ENCODE measurements at regions not wholly inside any gene's neighbourhood (a gene's known extent, or its start where the extent isn't known, plus 50 kb on each side); places are given as distances from the start of the nearest gene placed in this dataset.

GRCh38 chr20:48422242-48422960, 405.4 kb downstream of the PREX1 start:
- Histone ChIP-seq H3K36me3 (ENCODE audit: low read depth) (no peaks in the 10 kb centered on the region), H3K9me3 (ENCODE audit: insufficient read depth, low read depth) (no peaks in the 10 kb centered on the region), H3K79me2 (ENCODE audit: low read depth) (no peaks in the 10 kb centered on the region), H2AFZ (no peak overlapping the region), H3F3A (ENCODE audit: insufficient read depth, low read depth) (no peaks in the 10 kb centered on the region), H4K20me1 (ENCODE audit: insufficient read depth) (no peaks in the 10 kb centered on the region), H3K27me3 (ENCODE audit: insufficient read depth, low read depth) (no peaks in the 10 kb centered on the region), H3K4me2 (no peak overlapping the region), H3K4me1 (replicated peaks; ENCODE audit: insufficient read depth) (no peaks in the 10 kb centered on the region), H3K27ac (no peak overlapping the region), H3K9me2 (ENCODE audit: insufficient read depth) (0 out of 2 replicates have a peak, but pooled peaks cover 3% of the 10 kb centered on the region), H3K4me3 (no peak overlapping the region)
- ChIA-PET CTCF (interaction anchor here (1.3 kb wide), 1 partner anchor 198 kb away, joined by 10 read pairs; no protein-coding TSS in a partner anchor), POLR2A (ENCODE audit: unreplicated experiment) (no interaction called here)
- no peak for TF ChIP-seq EZH2 (IDR thresholded peaks at IDR 0.05; ENCODE audit: low read depth)
- TF ChIP-seq, protein P1, sequence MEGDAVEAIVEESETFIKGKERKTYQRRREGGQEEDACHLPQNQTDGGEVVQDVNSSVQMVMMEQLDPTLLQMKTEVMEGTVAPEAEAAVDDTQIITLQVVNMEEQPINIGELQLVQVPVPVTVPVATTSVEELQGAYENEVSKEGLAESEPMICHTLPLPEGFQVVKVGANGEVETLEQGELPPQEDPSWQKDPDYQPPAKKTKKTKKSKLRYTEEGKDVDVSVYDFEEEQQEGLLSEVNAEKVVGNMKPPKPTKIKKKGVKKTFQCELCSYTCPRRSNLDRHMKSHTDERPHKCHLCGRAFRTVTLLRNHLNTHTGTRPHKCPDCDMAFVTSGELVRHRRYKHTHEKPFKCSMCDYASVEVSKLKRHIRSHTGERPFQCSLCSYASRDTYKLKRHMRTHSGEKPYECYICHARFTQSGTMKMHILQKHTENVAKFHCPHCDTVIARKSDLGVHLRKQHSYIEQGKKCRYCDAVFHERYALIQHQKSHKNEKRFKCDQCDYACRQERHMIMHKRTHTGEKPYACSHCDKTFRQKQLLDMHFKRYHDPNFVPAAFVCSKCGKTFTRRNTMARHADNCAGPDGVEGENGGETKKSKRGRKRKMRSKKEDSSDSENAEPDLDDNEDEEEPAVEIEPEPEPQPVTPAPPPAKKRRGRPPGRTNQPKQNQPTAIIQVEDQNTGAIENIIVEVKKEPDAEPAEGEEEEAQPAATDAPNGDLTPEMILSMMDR (conservative IDR thresholded peaks at IDR 0.05), result no peak
- DNase-seq, result no peak
- intact Hi-C loops (cut with micrococcal nuclease; ENCODE audit: unreplicated experiment), result no loop called here
- no TSS peak for BruUV-seq (replicated peaks)

DNA sequence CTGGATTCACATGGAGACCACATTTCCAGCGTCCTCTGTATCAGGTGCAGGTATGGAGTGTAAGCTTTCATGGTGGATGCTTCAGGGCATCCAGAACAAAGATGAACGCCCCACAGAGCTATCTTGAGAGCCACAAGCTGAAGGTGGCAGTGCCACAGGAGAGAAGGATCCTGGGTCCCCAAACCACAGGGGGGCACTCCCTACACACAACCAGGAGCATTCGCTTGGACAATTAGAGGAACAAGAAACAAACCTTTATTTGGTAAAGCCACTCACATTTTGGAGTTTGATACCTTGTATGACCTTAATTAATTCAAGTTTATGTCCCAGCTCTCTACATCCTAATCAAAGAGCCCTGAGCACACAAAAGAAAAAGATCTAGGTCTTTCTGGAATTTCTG, 406.3 kb downstream of the PREX1 start:
- H3K4me3 ChIP-seq, result no peak overlapping the region
- intact Hi-C loops (cut with micrococcal nuclease; ENCODE audit: unreplicated experiment), result loop anchor here (1.0 kb wide), 1 partner anchor 199 kb away; no protein-coding TSS in a partner anchor
- H3K4me1 ChIP-seq (replicated peaks; ENCODE audit: insufficient read depth), result no peaks in the 10 kb centered on the region
- 0 out of 2 replicates have a peak, but pooled peaks cover 3% of the 10 kb centered on the region for H3K9me2 ChIP-seq (ENCODE audit: insufficient read depth)
- H3K27ac ChIP-seq, result no peak overlapping the region
- H2AFZ ChIP-seq, result no peak overlapping the region
- peak in 1 of 2 experiments; percentile 38 for DNase-seq
- no peaks in the 10 kb centered on the region for H3K9me3 ChIP-seq (ENCODE audit: insufficient read depth, low read depth)
- no peaks in the 10 kb centered on the region for H3K27me3 ChIP-seq (ENCODE audit: insufficient read depth, low read depth)
- H3K36me3 ChIP-seq (ENCODE audit: low read depth), result no peaks in the 10 kb centered on the region
- no peaks in the 10 kb centered on the region for H4K20me1 ChIP-seq (ENCODE audit: insufficient read depth)
- H3F3A ChIP-seq (ENCODE audit: insufficient read depth, low read depth), result no peaks in the 10 kb centered on the region
- ChIA-PET POLR2A (ENCODE audit: unreplicated experiment) (interaction anchor here (0.6 kb wide), 1 partner anchor 683 kb away, joined by 4 read pairs; no protein-coding TSS in a partner anchor), CTCF (interaction anchor here (0.6 to 1.3 kb wide), 3 partner anchors 117 to 199 kb away, joined by 3 to 10 read pairs (median 5); no protein-coding TSS in a partner anchor)
- no TSS peak for BruUV-seq (replicated peaks)
- no peaks in the 10 kb centered on the region for H3K79me2 ChIP-seq (ENCODE audit: low read depth)
- no peak overlapping the region for H3K4me2 ChIP-seq
- TF ChIP-seq EZH2 (IDR thresholded peaks at IDR 0.05; ENCODE audit: low read depth), result no peak
- TF ChIP-seq, protein P1 (conservative IDR thresholded peaks at IDR 0.05), result peak; percentile 55

DNA sequence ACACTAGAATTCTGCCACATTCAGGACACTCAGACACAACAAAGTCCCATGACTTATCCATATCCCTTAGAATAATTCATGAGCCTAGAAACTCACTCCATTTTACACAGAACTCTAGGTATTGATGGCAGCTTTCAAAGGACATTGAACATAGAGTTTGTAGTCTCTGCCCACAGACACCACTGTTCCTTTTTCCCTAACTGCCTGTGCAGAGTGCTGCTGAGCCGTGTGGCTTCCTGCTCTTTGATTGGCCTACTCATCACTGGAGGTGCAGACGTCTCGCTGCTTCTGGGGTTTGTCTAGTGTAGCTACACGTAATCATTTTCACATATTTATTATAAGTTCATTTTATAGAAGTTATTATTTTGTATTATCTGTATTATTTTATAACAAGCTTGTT, 407.6 kb downstream of the PREX1 start:
- Histone ChIP-seq H3K4me2 (no peak overlapping the region), H3K79me2 (ENCODE audit: low read depth) (no peaks in the 10 kb centered on the region), H3K36me3 (ENCODE audit: low read depth) (no peaks in the 10 kb centered on the region), H2AFZ (no peak overlapping the region), H3K4me3 (no peak overlapping the region), H3K4me1 (replicated peaks; ENCODE audit: insufficient read depth) (no peaks in the 10 kb centered on the region), H3F3A (ENCODE audit: insufficient read depth, low read depth) (no peaks in the 10 kb centered on the region), H3K27ac (no peak overlapping the region), H3K9me2 (ENCODE audit: insufficient read depth) (0 out of 2 replicates have a peak, but pooled peaks cover 3% of the 10 kb centered on the region), H4K20me1 (ENCODE audit: insufficient read depth) (no peaks in the 10 kb centered on the region), H3K9me3 (ENCODE audit: insufficient read depth, low read depth) (no peaks in the 10 kb centered on the region), H3K27me3 (ENCODE audit: insufficient read depth, low read depth) (no peaks in the 10 kb centered on the region)
- no TSS peak for BruUV-seq (replicated peaks)
- ChIA-PET POLR2A (ENCODE audit: unreplicated experiment) (interaction anchor here (0.6 kb wide), 2 partner anchors 52 to 412 kb away, joined by 6 to 8 read pairs; no protein-coding TSS in a partner anchor), CTCF (interaction anchor here (0.7 kb wide), 1 partner anchor 197 kb away, joined by 11 read pairs; no protein-coding TSS in a partner anchor)
- intact Hi-C loops (cut with micrococcal nuclease; ENCODE audit: unreplicated experiment), result no loop called here
- TF ChIP-seq, protein P1 (conservative IDR thresholded peaks at IDR 0.05), result no peak
- TF ChIP-seq EZH2 (IDR thresholded peaks at IDR 0.05; ENCODE audit: low read depth), result no peak
- DNase-seq, result no peak
